B cell (primary cell): ENCODE measurements at regions not wholly inside any gene's neighbourhood (a gene's known extent, or its start where the extent isn't known, plus 50 kb on each side); places are given as distances from the start of the nearest gene placed in this dataset.

Source experiments
- ATAC-seq: fragments of 200-7000 bp; cut with Tn5 transposase; one replicate; pipeline ENCODE4 v1.10.0; 2021; ENCODE audit warnings: low read depth, mild to moderate bottlenecking, moderate number of reproducible peaks, moderate library complexity
- CTCF ChIA-PET: fragments of 350-600 bp; sonication (Branson Sonifier 250); formaldehyde crosslinking; loops from one replicate; lab custom pipeline; 2021; ENCODE audit warnings: antibody characterized with exemption, inconsistent platforms; lab: Charles Lee
- POLR2A ChIA-PET: fragments of 350-600 bp; sonication (Branson Sonifier 250); formaldehyde crosslinking; loops from one replicate; lab custom pipeline; 2021; ENCODE audit warnings: antibody characterized with exemption; lab: Charles Lee
- DNase-seq: peaks from one replicate; pipeline ENCODE4 v3.0.0; 2013
- H2AFZ ChIP-seq: 2 replicates; pipeline ENCODE4 v1.6.1; 2012; ENCODE audit warnings: mild to moderate bottlenecking, low read depth, low read length; ENCODE audit not compliant: insufficient read depth, poor library complexity, severe bottlenecking
- H3K27ac ChIP-seq, 2 donors: 1 replicate in 1 of 2; 2 replicates in 1 of 2; pipeline ENCODE4 v1.5.1; 2012 to 2013; ENCODE audit warnings: low read length in 2 of 2, mild to moderate bottlenecking in 2 of 2, moderate library complexity in 1 of 2
- H3K27me3 ChIP-seq, 4 experiments: fragments of 200-600 bp in 1 of 4; sonication (generic) in 1 of 4; replicated peaks in 1 of 4; 1 replicate in 2 of 4; 2 replicates in 2 of 4; pipeline versions ENCODE4 v1.6.1 to v1.7.0; 2013 to 2016; ENCODE audit warnings: low read length in 3 of 4, mild to moderate bottlenecking in 2 of 4, mixed read lengths in 1 of 4, moderate library complexity in 1 of 4; ENCODE audit not compliant: insufficient read depth in 4 of 4, control insufficient read depth in 3 of 4; ENCODE audit errors: control extremely low read depth in 1 of 4
- H3K36me3 ChIP-seq, 2 experiments: replicated peaks in 1 of 2; 1 replicate in 1 of 2; 2 replicates in 1 of 2; pipeline versions ENCODE4 v1.6.1 to v1.7.1; 2013; ENCODE audit warnings: low read length in 1 of 2; ENCODE audit not compliant: insufficient read depth in 2 of 2, control insufficient read depth in 1 of 2; ENCODE audit errors: control extremely low read depth in 1 of 2, extremely low read depth in 1 of 2
- H3K4me1 ChIP-seq, 2 donors: fragments of 200-600 bp in 1 of 2; sonication (generic) in 1 of 2; 1 replicate in 1 of 2; 2 replicates in 1 of 2; pipeline versions ENCODE4 v1.5.1 to v1.6.1; 2013 to 2017; ENCODE audit warnings: low read length in 2 of 2; ENCODE audit not compliant: control insufficient read depth in 2 of 2, insufficient read depth in 2 of 2
- H3K4me2 ChIP-seq: replicated peaks from 2 replicates; pipeline ENCODE3; 2012; ENCODE audit warnings: mild to moderate bottlenecking, low read depth, low read length; ENCODE audit not compliant: poor library complexity, severe bottlenecking
- H3K4me3 ChIP-seq, 5 experiments: fragments of 200-600 bp in 1 of 5; sonication (generic) in 1 of 5; 1 replicate in 3 of 5; 2 replicates in 2 of 5; pipeline versions ENCODE4 v1.5.1 to v1.7.0; 2011 to 2016; ENCODE audit warnings: low read length in 4 of 5, mild to moderate bottlenecking in 4 of 5, low read depth in 2 of 5, control low read depth in 1 of 5, moderate library complexity in 1 of 5; ENCODE audit not compliant: insufficient read depth in 1 of 5; ENCODE audit errors: control extremely low read depth in 1 of 5, extremely low read depth in 1 of 5
- H3K79me2 ChIP-seq: fragments of 200-600 bp; sonication (generic); one replicate; pipeline ENCODE4 v1.6.0; 2016; ENCODE audit warnings: low read length; ENCODE audit not compliant: control insufficient read depth, insufficient read depth
- H3K9ac ChIP-seq: fragments of 200-600 bp; sonication (generic); 2 replicates; pipeline ENCODE4 v1.6.1; 2017; ENCODE audit warnings: mild to moderate bottlenecking, low read length, moderate library complexity
- H3K9me3 ChIP-seq, 3 donors: one replicate each; pipeline versions ENCODE4 v1.6.1 to v1.7.1; 2013; ENCODE audit warnings: low read length in 2 of 3; ENCODE audit not compliant: control insufficient read depth in 2 of 3, insufficient read depth in 1 of 3; ENCODE audit errors: control extremely low read depth in 1 of 3
- H4K20me1 ChIP-seq: 2 replicates; pipeline ENCODE4 v1.6.0; 2012; ENCODE audit warnings: mild to moderate bottlenecking, low read length; ENCODE audit not compliant: insufficient read depth, control insufficient read depth, poor library complexity, severe bottlenecking
- H3K27ac Mint-ChIP-seq: one replicate; pipeline ENCODE4 v1.8.0; 2021; ENCODE audit warnings: mixed read lengths
- H3K27me3 Mint-ChIP-seq: one replicate; pipeline ENCODE4 v1.8.0; 2021; ENCODE audit warnings: mixed read lengths
- H3K4me1 Mint-ChIP-seq: one replicate; pipeline ENCODE4 v1.8.0; 2021; ENCODE audit warnings: mixed read lengths
- H3K4me3 Mint-ChIP-seq: one replicate; pipeline ENCODE4 v1.8.0; 2021; ENCODE audit warnings: mixed read lengths
- H3K9me3 Mint-ChIP-seq: one replicate; pipeline ENCODE4 v1.8.0; 2022; ENCODE audit warnings: mixed read lengths; ENCODE audit not compliant: insufficient read depth
- CTCF ChIP-seq: fragments of 200-600 bp; IDR thresholded peaks from one replicate; pipeline ENCODE4 v1.8.0; 2022; ENCODE audit warnings: antibody characterized with exemption, mild to moderate bottlenecking
- EZH2 ChIP-seq: IDR thresholded peaks from 2 replicates; pipeline ENCODE4 v1.6.1; 2012; ENCODE audit warnings: borderline replicate concordance, low read depth, mild to moderate bottlenecking, moderate library complexity, low read length; ENCODE audit not compliant: insufficient read depth, poor library complexity, severe bottlenecking
- WGBS: methylation state at CpG from one replicate; pipeline ENCODE4 v1.1.5; 2013; ENCODE audit warnings: missing lambda C conversion rate; ENCODE audit not compliant: insufficient coverage; 5-methylcytosine and 5-hydroxymethylcytosine counted together
- intact Hi-C: fragments of 100-400 bp; cut with micrococcal nuclease; formaldehyde crosslinking; loops from one replicate; pipeline ENCODE4 v1.10.0; 2022

- Histone ChIP-seq H3K4me1 (no peaks in the 10 kb centered on the region), H3K36me3 (no peaks in the 10 kb centered on the region), H3K4me3 (no peak overlapping the region), H3K9ac (no peak overlapping the region), H2AFZ (no peak overlapping the region), H3K4me2 (no peak overlapping the region), H4K20me1 (no peaks in the 10 kb centered on the region), H3K9me3 (no peaks in the 10 kb centered on the region), H3K79me2 (no peaks in the 10 kb centered on the region), H3K27me3 (peaks cover 0 to 3% (median 0%) of the 10 kb centered on the region in 4 experiments), H3K27ac (no peak overlapping the region)
- Mint-ChIP-seq H3K27me3 (peaks cover 11% of the 10 kb centered on the region), H3K9me3 (no peaks in the 10 kb centered on the region), H3K4me3 (no peak overlapping the region), H3K27ac (no peak overlapping the region), H3K4me1 (no peaks in the 10 kb centered on the region)
- ATAC-seq (no peak), DNase-seq (no peak)
- WGBS: 82% methylated on average over 9 of the region's 9 CpGs
- CTCF ChIA-PET: no interaction called here
- no peak for TF ChIP-seq EZH2
- POLR2A ChIA-PET: no interaction called here
- intact Hi-C loops: no loop called here
These were observed 121.6 kb upstream of the PMEPA1 start for GRCh38 chr20:57831326-57831992.

- Mint-ChIP-seq H3K9me3 (no peaks in the 10 kb centered on the region), H3K4me1 (no peaks in the 10 kb centered on the region), H3K27me3 (peaks cover 16% of the 10 kb centered on the region), H3K27ac (no peak overlapping the region), H3K4me3 (no peak overlapping the region)
- Histone ChIP-seq H3K9ac (no peak overlapping the region), H3K27ac (no peak overlapping the region), H4K20me1 (no peaks in the 10 kb centered on the region), H3K27me3 (peaks cover 0 to 3% (median 0%) of the 10 kb centered on the region in 4 experiments), H3K79me2 (no peaks in the 10 kb centered on the region), H3K4me1 (no peaks in the 10 kb centered on the region), H2AFZ (no peak overlapping the region), H3K9me3 (no peaks in the 10 kb centered on the region), H3K4me3 (no peak overlapping the region), H3K36me3 (no peaks in the 10 kb centered on the region), H3K4me2 (no peak overlapping the region)
- TF ChIP-seq CTCF (no peak), EZH2 (no peak)
- CTCF ChIA-PET: no interaction called here
- WGBS: 89% methylated on average over 8 of the region's 12 CpGs
- ATAC-seq (no peak), DNase-seq (no peak)
- POLR2A ChIA-PET: no interaction called here
- intact Hi-C loops: no loop called here
These were observed 120.7 kb upstream of the PMEPA1 start for GRCh38 chr20:57830515-57830895.
